Vagina (tissue), 2 donors: ENCODE measurements at regions not wholly inside any gene's neighbourhood (a gene's known extent, or its start where the extent isn't known, plus 50 kb on each side); places are given as distances from the start of the nearest gene placed in this dataset.

ENCODE experiments used
- DNase-seq, 2 donors: peaks; one replicate each; pipeline ENCODE4 v3.0.0-alpha.2; 2017; ENCODE audit errors: extremely low spot score in 2 of 2
- H3K27ac ChIP-seq: fragments of 200-600 bp; sonication (generic); one replicate; pipeline ENCODE4 v1.5.1; 2019
- H3K27me3 ChIP-seq: fragments of 200-600 bp; sonication (generic); one replicate; pipeline ENCODE4 v1.5.1; 2019
- H3K36me3 ChIP-seq, 2 donors: fragments of 200-600 bp; sonication (generic); one replicate each; pipeline ENCODE4 v1.5.1; 2017 to 2019
- H3K4me1 ChIP-seq: fragments of 200-600 bp; sonication (generic); one replicate; pipeline ENCODE4 v1.5.1; 2019
- H3K4me3 ChIP-seq, 2 donors: fragments of 200-600 bp; sonication (generic); 1 replicate in 1 of 2; 2 replicates in 1 of 2; pipeline ENCODE4 v1.5.1; 2016 to 2019
- H3K9me3 ChIP-seq: fragments of 200-600 bp; sonication (generic); one replicate; pipeline ENCODE4 v1.5.1; 2019
- POLR2A ChIP-seq, 2 donors: fragments of 450-650 bp; IDR thresholded peaks; one replicate each; pipeline ENCODE4 v1.6.1; 2017; ENCODE audit warnings: antibody characterized with exemption in 2 of 2, mild to moderate bottlenecking in 2 of 2, moderate library complexity in 2 of 2
- POLR2AphosphoS5 ChIP-seq, 2 donors: sonication (generic); formaldehyde crosslinking; IDR thresholded peaks; one replicate each; pipeline ENCODE4 v1.9.0; 2017; ENCODE audit warnings: antibody characterized with exemption in 2 of 2, mild to moderate bottlenecking in 2 of 2, low read depth in 1 of 2; ENCODE audit not compliant: insufficient read depth in 1 of 2
- intact Hi-C: fragments of 100-400 bp; cut with DNase I; formaldehyde crosslinking; loops from one replicate; pipeline ENCODE4 v1.15.1; 2023
- TF ChIP-seq, protein P1 (sequence below), 3 experiments: fragments of 450-650 bp in 2 of 3; fragments of 200-600 bp in 1 of 3; sonication (generic) in 1 of 3; IDR thresholded peaks; one replicate each; pipeline ENCODE4 v1.5.1; 2017 to 2019; ENCODE audit warnings: antibody characterized with exemption in 3 of 3, mild to moderate bottlenecking in 2 of 3, moderate library complexity in 2 of 3

- H3K9me3 ChIP-seq: no peaks in the 10 kb centered on the region
- H3K4me1 ChIP-seq: no peaks in the 10 kb centered on the region
- no peaks in the 10 kb centered on the region for H3K36me3 ChIP-seq
- no peak for DNase-seq
- intact Hi-C loops: no loop called here
- no peaks in the 10 kb centered on the region for H3K27me3 ChIP-seq
- H3K4me3 ChIP-seq: no peak overlapping the region
- TF ChIP-seq POLR2A (IDR thresholded peaks at IDR 0.05) (no peak), POLR2AphosphoS5 (IDR thresholded peaks at IDR 0.05; ENCODE audit: insufficient read depth in 1 of 2, low read depth in 1 of 2) (no peak)
- TF ChIP-seq, protein P1, sequence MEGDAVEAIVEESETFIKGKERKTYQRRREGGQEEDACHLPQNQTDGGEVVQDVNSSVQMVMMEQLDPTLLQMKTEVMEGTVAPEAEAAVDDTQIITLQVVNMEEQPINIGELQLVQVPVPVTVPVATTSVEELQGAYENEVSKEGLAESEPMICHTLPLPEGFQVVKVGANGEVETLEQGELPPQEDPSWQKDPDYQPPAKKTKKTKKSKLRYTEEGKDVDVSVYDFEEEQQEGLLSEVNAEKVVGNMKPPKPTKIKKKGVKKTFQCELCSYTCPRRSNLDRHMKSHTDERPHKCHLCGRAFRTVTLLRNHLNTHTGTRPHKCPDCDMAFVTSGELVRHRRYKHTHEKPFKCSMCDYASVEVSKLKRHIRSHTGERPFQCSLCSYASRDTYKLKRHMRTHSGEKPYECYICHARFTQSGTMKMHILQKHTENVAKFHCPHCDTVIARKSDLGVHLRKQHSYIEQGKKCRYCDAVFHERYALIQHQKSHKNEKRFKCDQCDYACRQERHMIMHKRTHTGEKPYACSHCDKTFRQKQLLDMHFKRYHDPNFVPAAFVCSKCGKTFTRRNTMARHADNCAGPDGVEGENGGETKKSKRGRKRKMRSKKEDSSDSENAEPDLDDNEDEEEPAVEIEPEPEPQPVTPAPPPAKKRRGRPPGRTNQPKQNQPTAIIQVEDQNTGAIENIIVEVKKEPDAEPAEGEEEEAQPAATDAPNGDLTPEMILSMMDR (IDR thresholded peaks at IDR 0.05): no peak
- H3K27ac ChIP-seq: no peak overlapping the region
These were observed 221.3 kb downstream of the INSC start for GRCh38 chr11:15336021-15336420.

DNA sequence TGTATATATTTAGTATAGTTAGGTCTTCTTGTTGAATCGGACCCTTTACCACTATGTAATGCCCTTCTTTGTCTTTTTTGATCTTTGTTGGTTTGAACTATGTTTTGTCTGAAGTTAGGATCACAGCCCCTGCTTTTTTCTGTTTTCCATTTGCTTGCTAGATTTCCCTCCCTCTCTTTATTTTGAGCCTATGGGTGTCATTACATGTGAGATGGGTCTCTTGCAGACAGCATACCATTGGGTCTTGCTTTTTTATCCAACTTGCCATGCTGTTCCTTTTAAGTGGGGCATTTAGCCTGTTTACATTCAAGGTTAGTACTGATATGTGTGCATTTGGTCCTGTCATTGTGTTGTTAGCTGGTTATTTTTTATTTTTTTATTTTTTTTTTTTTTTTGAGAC is 224.6 kb downstream of the INSC start:
- H3K27ac ChIP-seq: no peak overlapping the region
- intact Hi-C loops: no loop called here
- no peaks in the 10 kb centered on the region for H3K27me3 ChIP-seq
- no peaks in the 10 kb centered on the region for H3K4me1 ChIP-seq
- TF ChIP-seq POLR2AphosphoS5 (IDR thresholded peaks at IDR 0.05; ENCODE audit: insufficient read depth in 1 of 2, low read depth in 1 of 2) (no peak), POLR2A (IDR thresholded peaks at IDR 0.05) (no peak)
- TF ChIP-seq, protein P1 (IDR thresholded peaks at IDR 0.05): no peak
- no peaks in the 10 kb centered on the region for H3K9me3 ChIP-seq
- no peaks in the 10 kb centered on the region for H3K36me3 ChIP-seq
- H3K4me3 ChIP-seq: no peak overlapping the region
- no peak for DNase-seq

GRCh38 chr11:15341587-15341986 is 226.9 kb downstream of the INSC start:
- intact Hi-C loops: no loop called here
- Histone ChIP-seq H3K4me1 (no peaks in the 10 kb centered on the region), H3K9me3 (no peaks in the 10 kb centered on the region), H3K4me3 (no peak overlapping the region), H3K27ac (no peak overlapping the region), H3K27me3 (no peaks in the 10 kb centered on the region), H3K36me3 (no peaks in the 10 kb centered on the region)
- no peak for TF ChIP-seq POLR2AphosphoS5 (IDR thresholded peaks at IDR 0.05; ENCODE audit: insufficient read depth in 1 of 2, low read depth in 1 of 2)
- no peak for TF ChIP-seq POLR2A (IDR thresholded peaks at IDR 0.05)
- TF ChIP-seq, protein P1 (IDR thresholded peaks at IDR 0.05): no peak
- no peak for DNase-seq

GRCh38 chr11:15342163-15342562 is 227.4 kb downstream of the INSC start:
- TF ChIP-seq POLR2A (IDR thresholded peaks at IDR 0.05): no peak
- H3K9me3 ChIP-seq: no peaks in the 10 kb centered on the region
- H3K4me1 ChIP-seq: no peaks in the 10 kb centered on the region
- no peaks in the 10 kb centered on the region for H3K36me3 ChIP-seq
- no peak for DNase-seq
- no peak overlapping the region for H3K4me3 ChIP-seq
- H3K27me3 ChIP-seq: no peaks in the 10 kb centered on the region
- intact Hi-C loops: no loop called here
- no peak overlapping the region for H3K27ac ChIP-seq

GRCh38 chr11:15346907-15347306 is 232.2 kb downstream of the INSC start:
- no peak for DNase-seq
- TF ChIP-seq POLR2A (IDR thresholded peaks at IDR 0.05): no peak
- TF ChIP-seq, protein P1 (IDR thresholded peaks at IDR 0.05): no peak
- no peak for TF ChIP-seq POLR2AphosphoS5 (IDR thresholded peaks at IDR 0.05; ENCODE audit: insufficient read depth in 1 of 2, low read depth in 1 of 2)
- H3K9me3 ChIP-seq: no peaks in the 10 kb centered on the region
- no peak overlapping the region for H3K27ac ChIP-seq
- intact Hi-C loops: no loop called here
- no peaks in the 10 kb centered on the region for H3K27me3 ChIP-seq
- H3K36me3 ChIP-seq: no peaks in the 10 kb centered on the region
- H3K4me3 ChIP-seq: no peak overlapping the region
- no peaks in the 10 kb centered on the region for H3K4me1 ChIP-seq
